MM.1S (cell line): ENCODE measurements at regions not wholly inside any gene's neighbourhood (a gene's known extent, or its start where the extent isn't known, plus 50 kb on each side); places are given as distances from the start of the nearest gene placed in this dataset.

Experiments
- DNase-seq: peaks from one replicate; pipeline ENCODE4 v3.0.0-alpha.2; 2015
- H2AFZ ChIP-seq: fragments of 300-600 bp; sonication (generic); 2 replicates; pipeline ENCODE4 v1.6.0; 2016; ENCODE audit warnings: antibody characterized with exemption, low read length
- H3F3A ChIP-seq: fragments of 300-600 bp; sonication (generic); 2 replicates; pipeline ENCODE4 v1.6.1; 2016; ENCODE audit warnings: mild to moderate bottlenecking, antibody characterized with exemption, low read length, moderate library complexity, mixed read lengths; ENCODE audit not compliant: insufficient read depth
- H3K27ac ChIP-seq: fragments of 300-600 bp; sonication (generic); 2 replicates; pipeline ENCODE4 v1.5.1; 2016; ENCODE audit warnings: mild to moderate bottlenecking, low read length
- H3K27me3 ChIP-seq: fragments of 300-600 bp; sonication (generic); replicated peaks from 2 replicates; pipeline ENCODE4 v1.6.0; 2016; ENCODE audit warnings: low read length; ENCODE audit not compliant: insufficient read depth
- H3K36me3 ChIP-seq: fragments of 300-600 bp; sonication (generic); replicated peaks from 2 replicates; pipeline ENCODE4 v1.6.1; 2016; ENCODE audit warnings: mild to moderate bottlenecking, low read length, mixed read lengths; ENCODE audit not compliant: insufficient read depth
- H3K4me1 ChIP-seq: fragments of 300-600 bp; sonication (generic); 2 replicates; pipeline ENCODE4 v1.6.1; 2016; ENCODE audit warnings: low read length, mixed read lengths
- H3K4me2 ChIP-seq: fragments of 300-600 bp; sonication (generic); 2 replicates; pipeline ENCODE4 v1.6.0; 2016; ENCODE audit warnings: low read depth, low read length
- H3K4me3 ChIP-seq: fragments of 300-600 bp; sonication (generic); 2 replicates; pipeline ENCODE4 v1.5.1; 2016; ENCODE audit warnings: low read length, mixed read lengths
- H3K79me2 ChIP-seq: fragments of 300-600 bp; sonication (generic); 2 replicates; pipeline ENCODE4 v1.6.1; 2016; ENCODE audit warnings: mixed run types, low read length, mixed read lengths
- H3K9ac ChIP-seq: fragments of 300-600 bp; sonication (generic); 2 replicates; pipeline ENCODE4 v1.6.1; 2016; ENCODE audit warnings: low read length, mixed read lengths
- H3K9me2 ChIP-seq: fragments of 300-600 bp; sonication (generic); replicated peaks from 2 replicates; pipeline ENCODE4 v1.6.1; 2016; ENCODE audit warnings: mild to moderate bottlenecking, low read length, mixed read lengths; ENCODE audit not compliant: insufficient read depth
- H3K9me3 ChIP-seq: fragments of 300-600 bp; sonication (generic); replicated peaks from 2 replicates; pipeline ENCODE4 v1.6.1; 2016; ENCODE audit warnings: mild to moderate bottlenecking, low read length, mixed read lengths; ENCODE audit not compliant: insufficient read depth
- H4K20me1 ChIP-seq: fragments of 300-600 bp; sonication (generic); 2 replicates; pipeline ENCODE4 v1.6.1; 2016; ENCODE audit warnings: mild to moderate bottlenecking, low read length, moderate library complexity, mixed read lengths; ENCODE audit not compliant: insufficient read depth
- EZH2 ChIP-seq: fragments of 300-600 bp; sonication (generic); optimal IDR thresholded peaks from 2 replicates; pipeline ENCODE3; 2017; ENCODE audit warnings: low read depth, mild to moderate bottlenecking, antibody characterized with exemption, low read length, mixed read lengths
- EZH2phosphoT487 ChIP-seq: fragments of 300-600 bp; sonication (generic); IDR thresholded peaks from 2 replicates; pipeline ENCODE4 v1.6.1; 2018; ENCODE audit warnings: antibody characterized with exemption, low read length
- TF ChIP-seq, protein P1 (sequence below): fragments of 300-600 bp; sonication (generic); IDR thresholded peaks from 2 replicates; pipeline ENCODE4 v1.5.1; 2016; ENCODE audit warnings: antibody characterized with exemption, low read length, mixed read lengths

DNA sequence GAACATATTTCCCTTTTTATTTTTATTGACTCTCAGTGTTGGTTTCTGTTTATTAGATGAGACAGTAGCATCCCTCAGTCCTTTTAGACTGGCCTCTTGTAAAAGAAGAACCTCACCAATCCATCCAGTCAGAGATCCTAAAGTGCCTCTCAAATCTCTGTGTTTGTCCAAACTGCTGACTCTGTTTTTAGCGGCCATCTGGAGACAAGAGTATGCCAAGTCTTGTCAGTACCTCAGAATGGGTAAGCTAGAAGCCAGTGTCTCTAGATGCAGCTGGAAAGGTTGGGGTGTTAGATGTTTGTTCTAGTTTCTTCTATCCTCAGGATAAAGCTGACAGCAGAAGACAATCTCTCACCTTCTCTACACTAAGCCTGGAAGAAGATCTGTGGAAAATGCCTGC is 537.7 kb upstream of the ZNF385D start:
- H3K27me3 ChIP-seq: no peaks in the 10 kb centered on the region
- H4K20me1 ChIP-seq: no peaks in the 10 kb centered on the region
- H3K9me3 ChIP-seq: no peaks in the 10 kb centered on the region
- no peaks in the 10 kb centered on the region for H3F3A ChIP-seq
- no peak overlapping the region for H2AFZ ChIP-seq
- no peak for DNase-seq
- H3K4me2 ChIP-seq: no peak overlapping the region
- H3K4me1 ChIP-seq: no peaks in the 10 kb centered on the region
- TF ChIP-seq EZH2: no peak
- TF ChIP-seq, protein P1, sequence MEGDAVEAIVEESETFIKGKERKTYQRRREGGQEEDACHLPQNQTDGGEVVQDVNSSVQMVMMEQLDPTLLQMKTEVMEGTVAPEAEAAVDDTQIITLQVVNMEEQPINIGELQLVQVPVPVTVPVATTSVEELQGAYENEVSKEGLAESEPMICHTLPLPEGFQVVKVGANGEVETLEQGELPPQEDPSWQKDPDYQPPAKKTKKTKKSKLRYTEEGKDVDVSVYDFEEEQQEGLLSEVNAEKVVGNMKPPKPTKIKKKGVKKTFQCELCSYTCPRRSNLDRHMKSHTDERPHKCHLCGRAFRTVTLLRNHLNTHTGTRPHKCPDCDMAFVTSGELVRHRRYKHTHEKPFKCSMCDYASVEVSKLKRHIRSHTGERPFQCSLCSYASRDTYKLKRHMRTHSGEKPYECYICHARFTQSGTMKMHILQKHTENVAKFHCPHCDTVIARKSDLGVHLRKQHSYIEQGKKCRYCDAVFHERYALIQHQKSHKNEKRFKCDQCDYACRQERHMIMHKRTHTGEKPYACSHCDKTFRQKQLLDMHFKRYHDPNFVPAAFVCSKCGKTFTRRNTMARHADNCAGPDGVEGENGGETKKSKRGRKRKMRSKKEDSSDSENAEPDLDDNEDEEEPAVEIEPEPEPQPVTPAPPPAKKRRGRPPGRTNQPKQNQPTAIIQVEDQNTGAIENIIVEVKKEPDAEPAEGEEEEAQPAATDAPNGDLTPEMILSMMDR: no peak
- no peak for TF ChIP-seq EZH2phosphoT487
- H3K79me2 ChIP-seq: no peaks in the 10 kb centered on the region
- no peak overlapping the region for H3K9ac ChIP-seq
- H3K4me3 ChIP-seq: no peak overlapping the region
- H3K9me2 ChIP-seq: no peaks in the 10 kb centered on the region
- no peak overlapping the region for H3K27ac ChIP-seq
- H3K36me3 ChIP-seq: no peaks in the 10 kb centered on the region

DNA sequence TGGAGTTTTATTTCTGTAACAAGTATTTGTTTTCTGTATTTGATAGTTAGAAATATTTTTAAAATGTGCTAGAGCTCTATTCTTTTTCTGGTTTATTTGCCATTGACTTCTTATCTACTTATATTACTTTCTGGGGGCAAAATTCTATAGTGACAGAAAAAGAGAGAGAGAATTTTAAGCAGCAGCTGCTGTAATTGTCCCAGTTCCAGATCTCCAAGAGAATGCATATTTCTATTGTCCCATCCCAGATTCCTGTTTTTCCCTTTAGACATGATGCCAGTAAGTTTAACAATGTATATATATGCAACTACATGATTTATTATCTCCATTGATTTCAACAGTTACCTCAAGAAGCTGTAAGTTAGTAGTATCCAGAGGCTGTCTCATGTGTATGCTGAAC is 541.7 kb upstream of the ZNF385D start:
- Histone ChIP-seq H3K9me2 (no peaks in the 10 kb centered on the region), H3K9ac (no peak overlapping the region), H3K4me2 (no peak overlapping the region), H3K36me3 (no peaks in the 10 kb centered on the region), H2AFZ (no peak overlapping the region), H3K27ac (no peak overlapping the region), H3F3A (no peaks in the 10 kb centered on the region), H3K79me2 (no peaks in the 10 kb centered on the region), H3K9me3 (no peaks in the 10 kb centered on the region), H3K4me3 (no peak overlapping the region), H3K27me3 (no peaks in the 10 kb centered on the region), H4K20me1 (no peaks in the 10 kb centered on the region), H3K4me1 (no peaks in the 10 kb centered on the region)
- DNase-seq: no peak
- no peak for TF ChIP-seq EZH2phosphoT487
- TF ChIP-seq, protein P1: no peak
- no peak for TF ChIP-seq EZH2

DNA sequence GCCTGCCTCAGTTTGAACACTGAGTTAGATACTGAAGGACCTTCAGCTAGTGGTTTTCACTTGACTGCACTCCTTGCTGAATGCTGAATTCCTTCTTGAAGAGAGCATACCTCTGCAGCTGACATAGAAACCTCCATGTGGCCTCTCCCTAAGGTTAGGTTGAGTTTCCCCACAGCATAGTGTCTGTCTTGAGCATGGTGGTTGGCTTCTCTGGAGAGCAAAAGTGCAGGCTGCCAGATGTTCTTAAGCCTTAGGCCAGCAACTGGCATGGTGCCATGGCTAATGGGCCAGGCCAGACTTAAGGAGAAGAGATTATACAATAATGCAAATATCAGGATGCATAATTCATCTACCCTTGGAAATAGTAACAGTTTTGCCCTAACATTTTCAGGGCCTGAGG is 545.6 kb upstream of the ZNF385D start:
- Histone ChIP-seq H3K4me1 (no peaks in the 10 kb centered on the region), H3F3A (no peaks in the 10 kb centered on the region), H3K4me3 (no peak overlapping the region), H3K9me3 (no peaks in the 10 kb centered on the region), H3K9ac (no peak overlapping the region), H3K36me3 (no peaks in the 10 kb centered on the region), H3K9me2 (no peaks in the 10 kb centered on the region), H3K79me2 (no peaks in the 10 kb centered on the region), H4K20me1 (no peaks in the 10 kb centered on the region), H3K4me2 (no peak overlapping the region), H2AFZ (no peak overlapping the region), H3K27me3 (no peaks in the 10 kb centered on the region), H3K27ac (no peak overlapping the region)
- DNase-seq: no peak
- no peak for TF ChIP-seq EZH2
- no peak for TF ChIP-seq EZH2phosphoT487
- TF ChIP-seq, protein P1: no peak
